Lower leg skin (tissue), 3 donors: ENCODE measurements at regions not wholly inside any gene's neighbourhood (a gene's known extent, or its start where the extent isn't known, plus 50 kb on each side); places are given as distances from the start of the nearest gene placed in this dataset.

Experiments used
- POLR2A ChIP-seq, 2 donors: fragments of 450-650 bp; IDR thresholded peaks; one replicate each; pipeline ENCODE4 v1.6.1; 2016 to 2017; ENCODE audit warnings: antibody characterized with exemption in 2 of 2, mild to moderate bottlenecking in 1 of 2, moderate library complexity in 1 of 2
- TF ChIP-seq, protein P1 (sequence below), 3 donors: fragments of 450-650 bp; IDR thresholded peaks; one replicate each; pipeline ENCODE4 v1.5.1; 2016; ENCODE audit warnings: antibody characterized with exemption in 3 of 3, mild to moderate bottlenecking in 3 of 3, moderate library complexity in 2 of 3

DNA sequence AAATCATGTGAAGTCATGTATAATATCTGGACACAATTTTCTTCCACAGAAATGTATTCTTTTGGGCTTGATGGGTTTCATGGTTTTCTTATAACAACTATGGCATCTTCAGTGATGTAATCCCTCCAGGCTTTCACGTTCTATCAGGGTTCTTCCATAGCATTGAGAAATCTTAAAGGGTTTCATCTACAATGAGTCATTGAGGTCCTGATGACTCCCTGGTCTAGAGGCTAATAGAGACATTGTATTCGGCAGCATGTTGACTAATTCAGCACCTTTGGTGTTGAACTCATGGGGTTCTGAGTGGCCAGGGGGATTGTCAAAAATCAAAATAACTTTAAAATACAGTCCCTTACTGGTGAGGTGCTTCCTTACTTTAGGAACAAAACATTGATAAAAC, 614.0 kb upstream of the CRIM1 start:
- TF ChIP-seq, protein P1, sequence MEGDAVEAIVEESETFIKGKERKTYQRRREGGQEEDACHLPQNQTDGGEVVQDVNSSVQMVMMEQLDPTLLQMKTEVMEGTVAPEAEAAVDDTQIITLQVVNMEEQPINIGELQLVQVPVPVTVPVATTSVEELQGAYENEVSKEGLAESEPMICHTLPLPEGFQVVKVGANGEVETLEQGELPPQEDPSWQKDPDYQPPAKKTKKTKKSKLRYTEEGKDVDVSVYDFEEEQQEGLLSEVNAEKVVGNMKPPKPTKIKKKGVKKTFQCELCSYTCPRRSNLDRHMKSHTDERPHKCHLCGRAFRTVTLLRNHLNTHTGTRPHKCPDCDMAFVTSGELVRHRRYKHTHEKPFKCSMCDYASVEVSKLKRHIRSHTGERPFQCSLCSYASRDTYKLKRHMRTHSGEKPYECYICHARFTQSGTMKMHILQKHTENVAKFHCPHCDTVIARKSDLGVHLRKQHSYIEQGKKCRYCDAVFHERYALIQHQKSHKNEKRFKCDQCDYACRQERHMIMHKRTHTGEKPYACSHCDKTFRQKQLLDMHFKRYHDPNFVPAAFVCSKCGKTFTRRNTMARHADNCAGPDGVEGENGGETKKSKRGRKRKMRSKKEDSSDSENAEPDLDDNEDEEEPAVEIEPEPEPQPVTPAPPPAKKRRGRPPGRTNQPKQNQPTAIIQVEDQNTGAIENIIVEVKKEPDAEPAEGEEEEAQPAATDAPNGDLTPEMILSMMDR (IDR thresholded peaks at IDR 0.05) = no peak
- no peak for TF ChIP-seq POLR2A (IDR thresholded peaks at IDR 0.05)
